CD4-positive, alpha-beta T cell treated with Interleukin-4 for 4 hours (primary cell): ENCODE measurements at regions not wholly inside any gene's neighbourhood (a gene's known extent, or its start where the extent isn't known, plus 50 kb on each side); places are given as distances from the start of the nearest gene placed in this dataset.

ENCODE experiments used
- DNase-seq: peaks from one replicate; pipeline ENCODE4 v3.0.0-alpha.2; 2020

- DNase-seq: no peak
Measured at GRCh38 chr10:110376021-110376766, 71.5 kb upstream of the SMNDC1 start.

GRCh38 chr10:110376767-110377160, 72.0 kb upstream of the SMNDC1 start:
- no peak for DNase-seq

GRCh38 chr10:110378006-110378405, 73.3 kb upstream of the SMNDC1 start:
- DNase-seq: no peak

GRCh38 chr10:110378533-110379108, 73.9 kb upstream of the SMNDC1 start:
- DNase-seq: no peak

GRCh38 chr10:110379831-110380230, 75.1 kb upstream of the SMNDC1 start:
- no peak for DNase-seq

GRCh38 chr10:110380293-110380692, 75.6 kb upstream of the SMNDC1 start:
- no peak for DNase-seq

- no peak for DNase-seq
Measured at GRCh38 chr10:110382695-110383094, 78.0 kb upstream of the SMNDC1 start.

- DNase-seq: no peak
Measured at GRCh38 chr10:110387617-110387982, 82.9 kb upstream of the SMNDC1 start.

GRCh38 chr10:110387983-110388686, 83.4 kb upstream of the SMNDC1 start:
- no peak for DNase-seq

GRCh38 chr10:110388687-110389052, 84.0 kb upstream of the SMNDC1 start:
- DNase-seq: no peak

- DNase-seq: no peak
Measured at GRCh38 chr10:110389255-110389654, 84.5 kb upstream of the SMNDC1 start.

- no peak for DNase-seq
Measured at GRCh38 chr10:110391541-110391940, 86.8 kb upstream of the SMNDC1 start.

GRCh38 chr10:110392121-110392520, 87.4 kb upstream of the SMNDC1 start:
- no peak for DNase-seq

GRCh38 chr10:110392868-110393740, 88.4 kb upstream of the SMNDC1 start:
- no peak for DNase-seq

GRCh38 chr10:110393866-110394265, 89.1 kb upstream of the SMNDC1 start:
- no peak for DNase-seq

- no peak for DNase-seq
Measured at GRCh38 chr10:110394296-110394695, 89.6 kb upstream of the SMNDC1 start.

GRCh38 chr10:110394898-110395297, 90.2 kb upstream of the SMNDC1 start:
- DNase-seq: no peak

- DNase-seq: peak; percentile 28
Measured at GRCh38 chr10:110395350-110396283, 90.9 kb upstream of the SMNDC1 start.

GRCh38 chr10:110396284-110396651, 91.5 kb upstream of the SMNDC1 start:
- DNase-seq: no peak

GRCh38 chr10:110397856-110398255, 93.1 kb upstream of the SMNDC1 start:
- DNase-seq: no peak

GRCh38 chr10:110398419-110399105, 93.8 kb upstream of the SMNDC1 start:
- DNase-seq: no peak
